ENCODE measurements at regions not wholly inside any gene's neighbourhood (a gene's known extent, or its start where the extent isn't known, plus 50 kb on each side); places are given as distances from the start of the nearest gene placed in this dataset.
"Not testable (repeated sequence)": the region's sequence is repeated elsewhere in the genome, so short reads cannot be mapped to it uniquely, and the experiment has no call there.

GRCh38 chr4:162894387-162894786, 272.3 kb downstream of the NAF1 start:
- no peak for ATAC-seq
- H3K27me3 Mint-ChIP-seq: peaks cover 17% of the 10 kb centered on the region

GRCh38 chr4:162891788-162892707, 274.6 kb downstream of the NAF1 start:
- Mint-ChIP-seq H3K4me1 (peaks cover 7% of the 10 kb centered on the region), H3K9me3 (peaks cover 0 to 3% of the 10 kb centered on the region in 2 donors), H3K27ac (no peak overlapping the region), H3K4me3 (no peak overlapping the region), H3K27me3 (peaks cover 17% of the 10 kb centered on the region)
- peak in 1 of 2 donors; percentile 5 for DNase-seq
- ATAC-seq: peak; percentile 86

More at GRCh38 chr4:162894387-162894786, 272.3 kb downstream of the NAF1 start:
- H3K27ac Mint-ChIP-seq: no peak overlapping the region
- H3K9me3 Mint-ChIP-seq: no peaks in the 10 kb centered on the region
- H3K4me3 Mint-ChIP-seq: no peak overlapping the region
- no peak for DNase-seq
- H3K4me1 Mint-ChIP-seq: peaks cover 7% of the 10 kb centered on the region

- DNase-seq (no peak), ATAC-seq (no peak)
- H3K4me1 Mint-ChIP-seq: no peaks in the 10 kb centered on the region
- H3K27me3 Mint-ChIP-seq: no peaks in the 10 kb centered on the region
- H3K4me3 Mint-ChIP-seq: no peak overlapping the region
- peaks cover 0 to 7% of the 10 kb centered on the region in 2 donors for H3K9me3 Mint-ChIP-seq
- H3K27ac Mint-ChIP-seq: no peak overlapping the region
Measured at GRCh38 chr4:162878096-162878495, 288.6 kb downstream of the NAF1 start.

GRCh38 chr4:162874748-162875147, 291.9 kb downstream of the NAF1 start:
- H3K27me3 Mint-ChIP-seq: no peaks in the 10 kb centered on the region
- H3K27ac Mint-ChIP-seq: no peak overlapping the region
- no peaks in the 10 kb centered on the region for H3K4me1 Mint-ChIP-seq
- DNase-seq: no peak
- no peak overlapping the region for H3K4me3 Mint-ChIP-seq
- no peak for ATAC-seq
- H3K9me3 Mint-ChIP-seq: peaks cover 0 to 7% of the 10 kb centered on the region in 2 donors

- ATAC-seq: no peak
- DNase-seq: no peak
Measured at GRCh38 chr4:162871990-162872389, 294.7 kb downstream of the NAF1 start.

GRCh38 chr4:162869157-162869556, 297.5 kb downstream of the NAF1 start:
- DNase-seq: no peak
- Mint-ChIP-seq H3K27ac (no peak overlapping the region), H3K9me3 (peaks cover 7 to 12% of the 10 kb centered on the region in 2 donors), H3K4me1 (no peaks in the 10 kb centered on the region), H3K27me3 (no peaks in the 10 kb centered on the region), H3K4me3 (no peak overlapping the region)
- ATAC-seq: no peak

More at GRCh38 chr4:162871990-162872389, 294.7 kb downstream of the NAF1 start:
- H3K27ac Mint-ChIP-seq: no peak overlapping the region
- no peak overlapping the region for H3K4me3 Mint-ChIP-seq
- H3K27me3 Mint-ChIP-seq: no peaks in the 10 kb centered on the region
- peaks cover 7 to 13% of the 10 kb centered on the region in 2 donors for H3K9me3 Mint-ChIP-seq
- no peaks in the 10 kb centered on the region for H3K4me1 Mint-ChIP-seq

- Mint-ChIP-seq H3K27me3 (no peaks in the 10 kb centered on the region), H3K4me1 (no peaks in the 10 kb centered on the region), H3K9me3 (peaks cover 7 to 9% of the 10 kb centered on the region in 2 donors), H3K4me3 (no peak overlapping the region), H3K27ac (no peak overlapping the region)
- no peak for DNase-seq
- no peak for ATAC-seq
Measured at GRCh38 chr4:162866565-162866964, 300.1 kb downstream of the NAF1 start.

GRCh38 chr4:162865102-162865501, 301.6 kb downstream of the NAF1 start:
- H3K4me1 Mint-ChIP-seq: no peaks in the 10 kb centered on the region
- no peak for DNase-seq
- no peaks in the 10 kb centered on the region for H3K27me3 Mint-ChIP-seq
- peaks cover 7 to 9% of the 10 kb centered on the region in 2 donors for H3K9me3 Mint-ChIP-seq
- no peak for ATAC-seq
- H3K4me3 Mint-ChIP-seq: no peak overlapping the region
- no peak overlapping the region for H3K27ac Mint-ChIP-seq

GRCh38 chr4:162853788-162854187, 312.9 kb downstream of the NAF1 start:
- Mint-ChIP-seq H3K27ac (no peak overlapping the region), H3K9me3 (no peaks in the 10 kb centered on the region), H3K4me3 (no peak overlapping the region), H3K4me1 (no peaks in the 10 kb centered on the region), H3K27me3 (no peaks in the 10 kb centered on the region)
- ATAC-seq: no peak
- DNase-seq: no peak

- peaks cover 0 to 4% of the 10 kb centered on the region in 2 donors for H3K9me3 Mint-ChIP-seq
- DNase-seq (no peak), ATAC-seq (no peak)
- no peaks in the 10 kb centered on the region for H3K27me3 Mint-ChIP-seq
- H3K4me3 Mint-ChIP-seq: no peak overlapping the region
- no peak overlapping the region for H3K27ac Mint-ChIP-seq
- no peaks in the 10 kb centered on the region for H3K4me1 Mint-ChIP-seq
Measured at GRCh38 chr4:162852642-162853041, 314.0 kb downstream of the NAF1 start.

GRCh38 chr4:162851241-162851758, 315.4 kb downstream of the NAF1 start:
- H3K27me3 Mint-ChIP-seq, H3K27ac Mint-ChIP-seq, H3K9me3 Mint-ChIP-seq, ATAC-seq, DNase-seq, H3K4me1 Mint-ChIP-seq, H3K4me3 Mint-ChIP-seq: not testable (repeated sequence)

GRCh38 chr4:162849937-162850336, 316.8 kb downstream of the NAF1 start:
- H3K27ac Mint-ChIP-seq: no peak overlapping the region
- no peaks in the 10 kb centered on the region for H3K27me3 Mint-ChIP-seq
- no peak for ATAC-seq
- no peak for DNase-seq
- peaks cover 0 to 7% of the 10 kb centered on the region in 2 donors for H3K9me3 Mint-ChIP-seq
- H3K4me3 Mint-ChIP-seq: no peak overlapping the region
- no peaks in the 10 kb centered on the region for H3K4me1 Mint-ChIP-seq

- no peak overlapping the region for H3K27ac Mint-ChIP-seq
- no peaks in the 10 kb centered on the region for H3K27me3 Mint-ChIP-seq
- H3K4me3 Mint-ChIP-seq: no peak overlapping the region
- H3K9me3 Mint-ChIP-seq: peaks cover 0 to 7% of the 10 kb centered on the region in 2 donors
- DNase-seq (no peak), ATAC-seq (no peak)
- H3K4me1 Mint-ChIP-seq: no peaks in the 10 kb centered on the region
Measured at GRCh38 chr4:162847945-162848549, 318.6 kb downstream of the NAF1 start.

- Mint-ChIP-seq H3K27ac (no peak overlapping the region), H3K27me3 (no peaks in the 10 kb centered on the region), H3K9me3 (peaks cover 0 to 1% of the 10 kb centered on the region in 2 donors), H3K4me1 (no peaks in the 10 kb centered on the region), H3K4me3 (no peak overlapping the region)
- ATAC-seq (no peak), DNase-seq (no peak)
Measured at GRCh38 chr4:162841753-162842152, 324.9 kb downstream of the NAF1 start.

- DNase-seq (no peak), ATAC-seq (no peak)
- H3K27me3 Mint-ChIP-seq: no peaks in the 10 kb centered on the region
- H3K9me3 Mint-ChIP-seq: peaks cover 0 to 3% of the 10 kb centered on the region in 2 donors
- no peak overlapping the region for H3K27ac Mint-ChIP-seq
- no peak overlapping the region for H3K4me3 Mint-ChIP-seq
- H3K4me1 Mint-ChIP-seq: no peaks in the 10 kb centered on the region
Measured at GRCh38 chr4:162839814-162840213, 326.9 kb downstream of the NAF1 start.

GRCh38 chr4:162838671-162839070, 328.0 kb downstream of the NAF1 start:
- DNase-seq (no peak), ATAC-seq (no peak)
- Mint-ChIP-seq H3K27me3 (no peaks in the 10 kb centered on the region), H3K4me1 (no peaks in the 10 kb centered on the region), H3K27ac (no peak overlapping the region), H3K4me3 (no peak overlapping the region), H3K9me3 (peaks cover 0 to 3% of the 10 kb centered on the region in 2 donors)

Data from stimulated activated naive CD8-positive, alpha-beta T cell treated with anti-CD3 and anti-CD28 coated beads, Interleukin-15, amount 100 ng/mL, for 72 hours (primary cell).